Activated naive CD8-positive, alpha-beta T cell treated with anti-CD3 and anti-CD28 coated beads, Interleukin-2, amount 50 U/mL, for 24 hours (primary cell): ENCODE measurements at regions not wholly inside any gene's neighbourhood (a gene's known extent, or its start where the extent isn't known, plus 50 kb on each side); places are given as distances from the start of the nearest gene placed in this dataset.
"Not testable (repeated sequence)": the region's sequence is repeated elsewhere in the genome, so short reads cannot be mapped to it uniquely, and the experiment has no call there.

Experiments
- ATAC-seq: fragments of 150-1000 bp; cut with Tn5 transposase; one replicate; pipeline ENCODE4 v1.10.0; 2021
- DNase-seq: peaks from one replicate; pipeline ENCODE4 v3.0.0; 2021
- H3K27ac Mint-ChIP-seq: one replicate; pipeline ENCODE4 v1.8.0; 2021; ENCODE audit warnings: mild to moderate bottlenecking, mixed read lengths
- H3K27me3 Mint-ChIP-seq: one replicate; pipeline ENCODE4 v1.8.0; 2021; ENCODE audit warnings: mixed read lengths
- H3K36me3 Mint-ChIP-seq: one replicate; pipeline ENCODE4 v1.8.0; 2021; ENCODE audit warnings: low read depth, mixed read lengths
- H3K4me1 Mint-ChIP-seq: one replicate; pipeline ENCODE4 v1.8.0; 2021; ENCODE audit warnings: mixed read lengths
- H3K4me3 Mint-ChIP-seq: one replicate; pipeline ENCODE4 v1.8.0; 2021; ENCODE audit warnings: mild to moderate bottlenecking, moderate library complexity, mixed read lengths
- H3K9me3 Mint-ChIP-seq: one replicate; pipeline ENCODE4 v1.8.0; 2021; ENCODE audit warnings: mixed read lengths

- Mint-ChIP-seq H3K27me3 (peaks cover 37% of the 10 kb centered on the region), H3K4me3 (no peak overlapping the region), H3K4me1 (no peaks in the 10 kb centered on the region), H3K36me3 (no peaks in the 10 kb centered on the region), H3K27ac (no peak overlapping the region), H3K9me3 (peaks cover 8% of the 10 kb centered on the region)
- no peak for ATAC-seq
- no peak for DNase-seq
These were observed 229.5 kb downstream of the MEF2C start for GRCh38 chr5:88653471-88653870.

GRCh38 chr5:88647901-88648300 is 235.1 kb downstream of the MEF2C start:
- ATAC-seq: no peak
- no peak for DNase-seq
- H3K36me3 Mint-ChIP-seq: no peaks in the 10 kb centered on the region
- H3K27me3 Mint-ChIP-seq: peaks cover 38% of the 10 kb centered on the region
- no peak overlapping the region for H3K4me3 Mint-ChIP-seq
- H3K27ac Mint-ChIP-seq: no peak overlapping the region
- H3K4me1 Mint-ChIP-seq: no peaks in the 10 kb centered on the region
- H3K9me3 Mint-ChIP-seq: no peaks in the 10 kb centered on the region

GRCh38 chr5:88646866-88647265 is 236.1 kb downstream of the MEF2C start:
- peaks cover 34% of the 10 kb centered on the region for H3K27me3 Mint-ChIP-seq
- H3K4me1 Mint-ChIP-seq: no peaks in the 10 kb centered on the region
- ATAC-seq (no peak), DNase-seq (no peak)
- no peak overlapping the region for H3K27ac Mint-ChIP-seq
- H3K9me3 Mint-ChIP-seq: no peaks in the 10 kb centered on the region
- H3K36me3 Mint-ChIP-seq: no peaks in the 10 kb centered on the region
- no peak overlapping the region for H3K4me3 Mint-ChIP-seq

- no peak for DNase-seq
- H3K36me3 Mint-ChIP-seq: no peaks in the 10 kb centered on the region
- H3K27ac Mint-ChIP-seq: no peak overlapping the region
- ATAC-seq: no peak
- peaks cover 22% of the 10 kb centered on the region for H3K27me3 Mint-ChIP-seq
- H3K4me1 Mint-ChIP-seq: no peaks in the 10 kb centered on the region
- no peaks in the 10 kb centered on the region for H3K9me3 Mint-ChIP-seq
- no peak overlapping the region for H3K4me3 Mint-ChIP-seq
These were observed 238.3 kb downstream of the MEF2C start for GRCh38 chr5:88644676-88645075.

GRCh38 chr5:88643315-88643714 is 239.7 kb downstream of the MEF2C start:
- Mint-ChIP-seq H3K36me3 (no peaks in the 10 kb centered on the region), H3K9me3 (no peaks in the 10 kb centered on the region), H3K27me3 (peaks cover 22% of the 10 kb centered on the region), H3K4me3 (no peak overlapping the region), H3K27ac (no peak overlapping the region), H3K4me1 (no peaks in the 10 kb centered on the region)
- DNase-seq (no peak), ATAC-seq (no peak)

- Mint-ChIP-seq H3K4me3 (no peak overlapping the region), H3K4me1 (no peaks in the 10 kb centered on the region), H3K27me3 (peaks cover 6% of the 10 kb centered on the region), H3K9me3 (no peaks in the 10 kb centered on the region), H3K36me3 (no peaks in the 10 kb centered on the region), H3K27ac (no peak overlapping the region)
- no peak for DNase-seq
- no peak for ATAC-seq
These were observed 249.0 kb downstream of the MEF2C start for GRCh38 chr5:88634014-88634413.

GRCh38 chr5:88622890-88623289 is 260.1 kb downstream of the MEF2C start:
- H3K27me3 Mint-ChIP-seq, H3K4me3 Mint-ChIP-seq, H3K9me3 Mint-ChIP-seq, ATAC-seq, H3K36me3 Mint-ChIP-seq, DNase-seq, H3K27ac Mint-ChIP-seq, H3K4me1 Mint-ChIP-seq: not testable (repeated sequence)

GRCh38 chr5:88615767-88616166 is 267.2 kb downstream of the MEF2C start:
- not testable (repeated sequence) for DNase-seq, H3K9me3 Mint-ChIP-seq, ATAC-seq, H3K36me3 Mint-ChIP-seq, H3K27me3 Mint-ChIP-seq, H3K27ac Mint-ChIP-seq, H3K4me3 Mint-ChIP-seq, H3K4me1 Mint-ChIP-seq

- peaks cover 7% of the 10 kb centered on the region for H3K9me3 Mint-ChIP-seq
- H3K4me1 Mint-ChIP-seq: no peaks in the 10 kb centered on the region
- H3K36me3 Mint-ChIP-seq: no peaks in the 10 kb centered on the region
- H3K27ac Mint-ChIP-seq: no peak overlapping the region
- no peak overlapping the region for H3K4me3 Mint-ChIP-seq
- DNase-seq (no peak), ATAC-seq (no peak)
- H3K27me3 Mint-ChIP-seq: peaks cover 2% of the 10 kb centered on the region
These were observed 269.9 kb downstream of the MEF2C start for GRCh38 chr5:88613051-88613450.

GRCh38 chr5:88610586-88610985 is 272.4 kb downstream of the MEF2C start:
- no peak overlapping the region for H3K4me3 Mint-ChIP-seq
- H3K27me3 Mint-ChIP-seq: peaks cover 2% of the 10 kb centered on the region
- ATAC-seq (no peak), DNase-seq (no peak)
- no peak overlapping the region for H3K27ac Mint-ChIP-seq
- no peaks in the 10 kb centered on the region for H3K36me3 Mint-ChIP-seq
- H3K4me1 Mint-ChIP-seq: no peaks in the 10 kb centered on the region
- peaks cover 7% of the 10 kb centered on the region for H3K9me3 Mint-ChIP-seq

GRCh38 chr5:88607492-88607891 is 275.5 kb downstream of the MEF2C start:
- no peaks in the 10 kb centered on the region for H3K36me3 Mint-ChIP-seq
- H3K27ac Mint-ChIP-seq: no peak overlapping the region
- peaks cover 4% of the 10 kb centered on the region for H3K27me3 Mint-ChIP-seq
- H3K4me3 Mint-ChIP-seq: no peak overlapping the region
- DNase-seq: no peak
- no peaks in the 10 kb centered on the region for H3K9me3 Mint-ChIP-seq
- no peak for ATAC-seq
- no peaks in the 10 kb centered on the region for H3K4me1 Mint-ChIP-seq

GRCh38 chr5:88606626-88607025 is 276.4 kb downstream of the MEF2C start:
- Mint-ChIP-seq H3K27me3 (peaks cover 4% of the 10 kb centered on the region), H3K4me3 (no peak overlapping the region), H3K36me3 (no peaks in the 10 kb centered on the region), H3K9me3 (no peaks in the 10 kb centered on the region), H3K4me1 (no peaks in the 10 kb centered on the region), H3K27ac (no peak overlapping the region)
- no peak for ATAC-seq
- DNase-seq: no peak

GRCh38 chr5:88606173-88606572 is 276.8 kb downstream of the MEF2C start:
- Mint-ChIP-seq H3K27ac (no peak overlapping the region), H3K4me3 (no peak overlapping the region), H3K9me3 (peaks cover 2% of the 10 kb centered on the region), H3K27me3 (peaks cover 4% of the 10 kb centered on the region), H3K36me3 (peaks cover under 1% of the 10 kb centered on the region), H3K4me1 (no peaks in the 10 kb centered on the region)
- no peak for ATAC-seq
- no peak for DNase-seq

GRCh38 chr5:88602584-88602983 is 280.4 kb downstream of the MEF2C start:
- Mint-ChIP-seq H3K4me3 (no peak overlapping the region), H3K4me1 (no peaks in the 10 kb centered on the region), H3K9me3 (peaks cover 6% of the 10 kb centered on the region), H3K27ac (no peak overlapping the region), H3K27me3 (peaks cover 4% of the 10 kb centered on the region), H3K36me3 (peaks cover 2% of the 10 kb centered on the region)
- no peak for ATAC-seq
- peak; percentile 24 for DNase-seq

- Mint-ChIP-seq H3K9me3 (no peaks in the 10 kb centered on the region), H3K36me3 (no peaks in the 10 kb centered on the region)
These were observed 288.5 kb downstream of the MEF2C start for GRCh38 chr5:88594441-88594840.

GRCh38 chr5:88588609-88589008 is 294.4 kb downstream of the MEF2C start:
- ATAC-seq (no peak), DNase-seq (no peak)
- Mint-ChIP-seq H3K4me1 (no peaks in the 10 kb centered on the region), H3K36me3 (no peaks in the 10 kb centered on the region), H3K27me3 (peaks cover 2% of the 10 kb centered on the region), H3K9me3 (peaks cover 13% of the 10 kb centered on the region), H3K27ac (no peak overlapping the region), H3K4me3 (no peak overlapping the region)

More at GRCh38 chr5:88594441-88594840, 288.5 kb downstream of the MEF2C start:
- DNase-seq (no peak), ATAC-seq (no peak)
- Mint-ChIP-seq H3K4me3 (no peak overlapping the region), H3K27me3 (peaks cover 10% of the 10 kb centered on the region), H3K4me1 (no peaks in the 10 kb centered on the region), H3K27ac (no peak overlapping the region)
